ENCODE measurements at regions not wholly inside any gene's neighbourhood (a gene's known extent, or its start where the extent isn't known, plus 50 kb on each side); places are given as distances from the start of the nearest gene placed in this dataset.

- ATAC-seq (peak; percentile 74), DNase-seq (ENCODE audit: low spot score) (no peak)
- no peak for TF ChIP-seq NFE2L1 (CRISPR knock-in tag; IDR thresholded peaks at IDR 0.05)
- TF ChIP-seq, protein P1, sequence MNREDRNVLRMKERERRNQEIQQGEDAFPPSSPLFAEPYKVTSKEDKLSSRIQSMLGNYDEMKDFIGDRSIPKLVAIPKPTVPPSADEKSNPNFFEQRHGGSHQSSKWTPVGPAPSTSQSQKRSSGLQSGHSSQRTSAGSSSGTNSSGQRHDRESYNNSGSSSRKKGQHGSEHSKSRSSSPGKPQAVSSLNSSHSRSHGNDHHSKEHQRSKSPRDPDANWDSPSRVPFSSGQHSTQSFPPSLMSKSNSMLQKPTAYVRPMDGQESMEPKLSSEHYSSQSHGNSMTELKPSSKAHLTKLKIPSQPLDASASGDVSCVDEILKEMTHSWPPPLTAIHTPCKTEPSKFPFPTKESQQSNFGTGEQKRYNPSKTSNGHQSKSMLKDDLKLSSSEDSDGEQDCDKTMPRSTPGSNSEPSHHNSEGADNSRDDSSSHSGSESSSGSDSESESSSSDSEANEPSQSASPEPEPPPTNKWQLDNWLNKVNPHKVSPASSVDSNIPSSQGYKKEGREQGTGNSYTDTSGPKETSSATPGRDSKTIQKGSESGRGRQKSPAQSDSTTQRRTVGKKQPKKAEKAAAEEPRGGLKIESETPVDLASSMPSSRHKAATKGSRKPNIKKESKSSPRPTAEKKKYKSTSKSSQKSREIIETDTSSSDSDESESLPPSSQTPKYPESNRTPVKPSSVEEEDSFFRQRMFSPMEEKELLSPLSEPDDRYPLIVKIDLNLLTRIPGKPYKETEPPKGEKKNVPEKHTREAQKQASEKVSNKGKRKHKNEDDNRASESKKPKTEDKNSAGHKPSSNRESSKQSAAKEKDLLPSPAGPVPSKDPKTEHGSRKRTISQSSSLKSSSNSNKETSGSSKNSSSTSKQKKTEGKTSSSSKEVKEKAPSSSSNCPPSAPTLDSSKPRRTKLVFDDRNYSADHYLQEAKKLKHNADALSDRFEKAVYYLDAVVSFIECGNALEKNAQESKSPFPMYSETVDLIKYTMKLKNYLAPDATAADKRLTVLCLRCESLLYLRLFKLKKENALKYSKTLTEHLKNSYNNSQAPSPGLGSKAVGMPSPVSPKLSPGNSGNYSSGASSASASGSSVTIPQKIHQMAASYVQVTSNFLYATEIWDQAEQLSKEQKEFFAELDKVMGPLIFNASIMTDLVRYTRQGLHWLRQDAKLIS (CRISPR knock-in tag; IDR thresholded peaks at IDR 0.05; ENCODE audit: borderline replicate concordance), result no peak
- no peak for TF ChIP-seq IRF2 (CRISPR knock-in tag; IDR thresholded peaks at IDR 0.05; ENCODE audit: borderline replicate concordance, low read depth)
- POLR2A ChIA-PET, result no interaction called here
- CTCF ChIA-PET, result no interaction called here
- Mint-ChIP-seq H3K27ac (peak overlapping the region; percentile 53), H3K36me3 (no peaks in the 10 kb centered on the region), H3K4me1 (peaks cover 31% of the 10 kb centered on the region), H3K4me3 (no peak overlapping the region), H3K9me3 (no peaks in the 10 kb centered on the region), H3K27me3 (ENCODE audit: low read depth) (no peaks in the 10 kb centered on the region)
Observed at GRCh38 chr7:10122551-10123100, 851.0 kb upstream of the PHF14 start.

GRCh38 chr7:10128748-10129147 lies 844.9 kb upstream of the PHF14 start:
- H3K27me3 Mint-ChIP-seq (ENCODE audit: low read depth), result no peaks in the 10 kb centered on the region
- peaks cover 2% of the 10 kb centered on the region for H3K9me3 Mint-ChIP-seq
- no peak overlapping the region for H3K4me3 Mint-ChIP-seq
- DNase-seq (ENCODE audit: low spot score) (peak; percentile 26), ATAC-seq (no peak)
- POLR2A ChIA-PET, result interaction anchor here (0.6 kb wide), 1 partner anchor 13 kb away, joined by 7 read pairs; no protein-coding TSS in a partner anchor
- no peak for TF ChIP-seq NR2C2 (CRISPR knock-in tag; IDR thresholded peaks at IDR 0.05)
- TF ChIP-seq ERG (CRISPR knock-in tag; IDR thresholded peaks at IDR 0.05), result no peak
- TF ChIP-seq JUN (CRISPR knock-in tag; IDR thresholded peaks at IDR 0.05), result no peak
- no peak for TF ChIP-seq E2F1 (CRISPR knock-in tag; IDR thresholded peaks at IDR 0.05)
- no peak for TF ChIP-seq NR1H2 (CRISPR knock-in tag; IDR thresholded peaks at IDR 0.05)
- no peak for TF ChIP-seq KAT7 (CRISPR knock-in tag; IDR thresholded peaks at IDR 0.05; ENCODE audit: borderline replicate concordance)
- TF ChIP-seq ZNF232 (CRISPR knock-in tag; IDR thresholded peaks at IDR 0.05), result no peak
- TF ChIP-seq, protein P2, sequence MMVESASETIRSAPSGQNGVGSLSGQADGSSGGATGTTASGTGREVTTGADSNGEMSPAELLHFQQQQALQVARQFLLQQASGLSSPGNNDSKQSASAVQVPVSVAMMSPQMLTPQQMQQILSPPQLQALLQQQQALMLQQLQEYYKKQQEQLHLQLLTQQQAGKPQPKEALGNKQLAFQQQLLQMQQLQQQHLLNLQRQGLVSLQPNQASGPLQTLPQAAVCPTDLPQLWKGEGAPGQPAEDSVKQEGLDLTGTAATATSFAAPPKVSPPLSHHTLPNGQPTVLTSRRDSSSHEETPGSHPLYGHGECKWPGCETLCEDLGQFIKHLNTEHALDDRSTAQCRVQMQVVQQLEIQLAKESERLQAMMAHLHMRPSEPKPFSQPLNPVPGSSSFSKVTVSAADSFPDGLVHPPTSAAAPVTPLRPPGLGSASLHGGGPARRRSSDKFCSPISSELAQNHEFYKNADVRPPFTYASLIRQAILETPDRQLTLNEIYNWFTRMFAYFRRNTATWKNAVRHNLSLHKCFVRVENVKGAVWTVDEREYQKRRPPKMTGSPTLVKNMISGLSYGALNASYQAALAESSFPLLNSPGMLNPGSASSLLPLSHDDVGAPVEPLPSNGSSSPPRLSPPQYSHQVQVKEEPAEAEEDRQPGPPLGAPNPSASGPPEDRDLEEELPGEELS (CRISPR knock-in tag; IDR thresholded peaks at IDR 0.05), result no peak
- no peak for TF ChIP-seq GRHL2 (CRISPR knock-in tag; IDR thresholded peaks at IDR 0.05; ENCODE audit: insufficient replicate concordance, severe bottlenecking)
- TF ChIP-seq, protein P3, sequence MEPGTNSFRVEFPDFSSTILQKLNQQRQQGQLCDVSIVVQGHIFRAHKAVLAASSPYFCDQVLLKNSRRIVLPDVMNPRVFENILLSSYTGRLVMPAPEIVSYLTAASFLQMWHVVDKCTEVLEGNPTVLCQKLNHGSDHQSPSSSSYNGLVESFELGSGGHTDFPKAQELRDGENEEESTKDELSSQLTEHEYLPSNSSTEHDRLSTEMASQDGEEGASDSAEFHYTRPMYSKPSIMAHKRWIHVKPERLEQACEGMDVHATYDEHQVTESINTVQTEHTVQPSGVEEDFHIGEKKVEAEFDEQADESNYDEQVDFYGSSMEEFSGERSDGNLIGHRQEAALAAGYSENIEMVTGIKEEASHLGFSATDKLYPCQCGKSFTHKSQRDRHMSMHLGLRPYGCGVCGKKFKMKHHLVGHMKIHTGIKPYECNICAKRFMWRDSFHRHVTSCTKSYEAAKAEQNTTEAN (CRISPR knock-in tag; IDR thresholded peaks at IDR 0.05), result no peak
- TF ChIP-seq GABPB1 (CRISPR knock-in tag; IDR thresholded peaks at IDR 0.05), result no peak
- no peak for TF ChIP-seq EMX1 (CRISPR knock-in tag; IDR thresholded peaks at IDR 0.05)
- no peak for TF ChIP-seq ZNF263 (CRISPR knock-in tag; IDR thresholded peaks at IDR 0.05; ENCODE audit: low read depth)
- no peak for TF ChIP-seq GTF2I (CRISPR knock-in tag; conservative IDR thresholded peaks at IDR 0.05)
- no peak for TF ChIP-seq NFYB (CRISPR knock-in tag; conservative IDR thresholded peaks at IDR 0.05; ENCODE audit: low read depth)
- no peak for TF ChIP-seq SP1 (CRISPR knock-in tag; conservative IDR thresholded peaks at IDR 0.05)
- H3K36me3 Mint-ChIP-seq, result no peaks in the 10 kb centered on the region
- H3K4me1 Mint-ChIP-seq, result peaks cover 10% of the 10 kb centered on the region
- CTCF ChIA-PET, result no interaction called here
- no peak overlapping the region for H3K27ac Mint-ChIP-seq

All from WTC11 (cell line).